ENCODE measurements at regions not wholly inside any gene's neighbourhood (a gene's known extent, or its start where the extent isn't known, plus 50 kb on each side); places are given as distances from the start of the nearest gene placed in this dataset.
A peak's percentile ranks its signal among the peaks of the same experiment; 100 is the strongest.

DNA sequence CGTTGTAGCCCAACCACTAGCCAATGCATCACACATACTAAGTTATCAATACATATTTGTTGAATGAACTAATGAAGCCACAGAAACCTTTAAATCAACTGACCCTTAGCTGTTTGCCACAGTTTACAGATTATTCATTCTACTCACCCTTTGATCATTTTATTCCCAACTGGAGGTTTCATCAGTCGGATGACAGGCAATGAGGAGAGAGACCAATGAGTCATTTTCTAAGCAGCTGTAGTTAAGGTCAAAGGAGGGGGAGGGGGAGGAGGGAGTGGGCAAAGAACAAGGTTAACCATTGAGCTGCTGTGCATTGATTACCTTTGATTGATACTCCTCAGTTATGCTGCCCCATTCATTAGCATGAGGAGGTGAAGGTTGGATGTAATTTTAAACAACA lies 469.5 kb downstream of the VRK1 start:
- peak; percentile 60 for DNase-seq (ENCODE audit: low spot score)

DNA sequence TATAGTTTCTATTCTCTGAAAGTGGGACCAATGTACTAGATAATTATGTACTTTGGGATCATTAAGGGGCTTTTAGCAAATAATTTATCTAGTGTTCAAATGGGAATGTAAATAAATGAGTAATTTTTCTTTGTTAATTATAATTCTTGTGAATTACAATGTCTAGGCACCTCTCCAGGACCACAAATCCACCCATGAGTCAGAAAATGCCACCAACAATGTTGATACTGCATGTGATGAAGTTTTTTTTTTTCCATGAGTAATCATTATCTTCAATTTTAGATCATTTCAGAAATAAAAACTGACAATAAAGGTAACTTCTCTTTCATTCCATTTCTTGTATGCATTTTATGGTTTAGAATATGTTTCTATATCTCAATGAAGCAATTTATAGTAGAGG lies 470.3 kb downstream of the VRK1 start:
- DNase-seq (ENCODE audit: low spot score) = no peak

DNA sequence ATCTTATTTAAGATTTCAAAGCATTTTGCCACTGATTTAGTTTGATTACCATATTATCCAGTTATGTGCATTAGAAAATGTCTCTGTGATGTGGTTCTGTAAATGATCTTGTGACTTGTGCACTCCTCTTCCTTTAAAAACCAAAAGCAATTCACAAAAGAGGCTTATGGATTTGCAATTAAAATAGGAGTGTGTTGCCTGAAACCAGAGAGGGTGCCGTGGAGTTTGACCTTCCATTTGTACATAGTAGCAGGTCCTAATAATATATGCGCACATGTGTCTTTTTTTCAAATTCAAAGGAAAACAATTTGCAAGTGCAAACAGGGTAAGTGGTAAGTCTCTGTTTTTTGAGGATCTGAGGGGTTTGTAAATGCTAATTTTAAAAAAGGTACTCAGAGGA lies 470.9 kb downstream of the VRK1 start:
- DNase-seq (ENCODE audit: low spot score) = no peak

- DNase-seq (ENCODE audit: low spot score) = no peak
Measured at GRCh38 chr14:97270308-97270707, 473.1 kb downstream of the VRK1 start.

GRCh38 chr14:97271451-97271960 lies 474.3 kb downstream of the VRK1 start:
- DNase-seq (ENCODE audit: low spot score) = no peak

DNA sequence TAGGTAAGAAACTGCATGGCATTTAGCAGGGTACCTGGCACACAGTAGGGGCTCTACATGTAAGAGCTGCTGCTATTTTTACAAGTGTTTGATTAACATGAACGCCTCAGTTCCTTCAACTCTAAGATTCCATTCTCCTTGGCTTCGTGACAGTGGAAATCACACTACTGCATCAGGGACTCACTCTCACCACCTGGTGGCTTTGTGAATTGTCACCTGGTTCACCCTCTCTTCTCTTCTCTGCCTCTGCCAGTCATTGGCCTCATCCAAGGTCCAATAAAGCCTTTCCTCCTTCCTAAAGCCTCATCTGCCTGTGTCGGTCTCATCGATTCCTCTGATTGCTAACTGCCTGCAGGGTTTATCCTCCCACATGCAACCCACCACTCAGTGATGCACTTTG lies 476.4 kb downstream of the VRK1 start:
- DNase-seq (ENCODE audit: low spot score) = no peak

GRCh38 chr14:97274626-97275025 lies 477.4 kb downstream of the VRK1 start:
- DNase-seq (ENCODE audit: low spot score) = no peak

DNA sequence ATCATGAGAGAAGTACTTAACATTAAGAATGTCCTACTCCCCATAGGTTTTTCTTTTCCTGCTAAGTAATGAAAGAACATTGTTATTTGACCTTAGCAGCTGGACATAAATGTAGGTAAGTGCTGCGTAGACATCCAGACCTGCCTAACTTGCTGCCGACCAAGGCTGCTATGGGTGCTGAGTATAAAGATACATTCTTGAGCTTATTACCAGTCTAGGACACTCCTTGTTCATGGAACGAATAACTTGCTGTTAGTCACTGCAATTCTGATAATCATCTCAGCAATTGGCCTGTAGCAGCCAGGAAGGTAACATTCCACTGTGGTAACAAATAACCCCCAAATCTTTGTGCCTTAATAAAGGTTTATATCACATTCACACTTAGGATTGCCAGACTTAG lies 478.1 kb downstream of the VRK1 start:
- no peak for DNase-seq (ENCODE audit: low spot score)

DNA sequence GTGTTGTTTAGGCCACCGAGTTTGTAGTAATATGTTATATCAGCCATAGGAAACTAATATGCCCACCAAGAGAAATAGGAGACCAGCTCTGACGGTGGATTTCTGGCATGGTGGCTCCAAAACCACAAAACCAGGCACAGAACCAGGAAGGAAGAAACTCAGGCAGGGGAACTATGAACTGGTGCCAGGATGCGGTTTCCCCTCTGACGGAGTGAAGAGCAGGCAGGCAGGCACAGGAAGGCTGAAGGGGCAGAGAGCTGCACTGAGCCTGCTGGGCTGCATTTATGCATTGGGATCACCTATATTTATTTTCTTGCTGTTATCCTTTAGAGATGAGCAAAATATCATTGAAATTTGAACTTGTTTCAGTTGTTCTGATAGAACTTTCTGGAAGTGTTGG lies 479.4 kb downstream of the VRK1 start:
- DNase-seq (ENCODE audit: low spot score) = peak; percentile 41

DNA sequence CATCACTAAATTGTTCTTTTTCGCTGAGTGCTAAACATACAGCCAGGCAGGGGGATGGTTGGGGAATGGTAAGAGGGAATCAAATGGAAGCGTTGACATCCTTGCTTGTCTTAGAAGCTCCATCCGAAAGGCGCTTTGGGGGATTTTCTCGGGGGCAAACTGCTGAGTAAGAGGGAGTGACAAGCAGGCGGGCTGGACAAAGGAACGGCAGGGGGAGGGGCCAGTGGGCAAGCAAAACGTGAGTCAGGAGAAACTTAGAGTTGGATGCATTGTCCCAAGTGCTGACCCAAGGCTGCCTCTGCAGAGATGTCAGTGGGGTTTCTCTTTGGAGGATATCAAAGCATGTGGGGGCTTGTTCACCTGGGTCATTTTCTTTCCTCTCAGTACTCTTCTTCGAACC lies 480.5 kb downstream of the VRK1 start:
- DNase-seq (ENCODE audit: low spot score) = no peak

- DNase-seq (ENCODE audit: low spot score) = no peak
Measured at GRCh38 chr14:97280526-97280925, 483.3 kb downstream of the VRK1 start.

DNA sequence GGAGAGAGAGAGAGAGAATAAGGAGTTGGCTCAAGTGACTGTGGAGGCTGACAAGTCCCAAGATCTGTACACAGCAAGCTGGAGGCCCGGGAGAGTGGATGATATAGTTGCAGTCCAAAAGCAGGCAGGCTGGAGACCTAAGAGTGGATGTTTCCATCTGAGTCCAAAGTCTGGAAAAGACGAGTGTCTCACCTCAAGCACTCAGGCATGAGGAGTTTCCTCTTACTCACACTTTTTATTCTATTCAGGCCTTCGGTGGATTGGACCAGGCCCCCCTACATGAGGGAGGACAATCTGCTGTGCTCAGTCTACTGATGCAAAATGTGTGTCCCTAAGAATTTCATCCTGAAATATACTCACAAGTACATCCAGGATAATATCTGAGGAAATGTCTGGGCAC lies 484.6 kb downstream of the VRK1 start:
- DNase-seq (ENCODE audit: low spot score) = no peak

DNA sequence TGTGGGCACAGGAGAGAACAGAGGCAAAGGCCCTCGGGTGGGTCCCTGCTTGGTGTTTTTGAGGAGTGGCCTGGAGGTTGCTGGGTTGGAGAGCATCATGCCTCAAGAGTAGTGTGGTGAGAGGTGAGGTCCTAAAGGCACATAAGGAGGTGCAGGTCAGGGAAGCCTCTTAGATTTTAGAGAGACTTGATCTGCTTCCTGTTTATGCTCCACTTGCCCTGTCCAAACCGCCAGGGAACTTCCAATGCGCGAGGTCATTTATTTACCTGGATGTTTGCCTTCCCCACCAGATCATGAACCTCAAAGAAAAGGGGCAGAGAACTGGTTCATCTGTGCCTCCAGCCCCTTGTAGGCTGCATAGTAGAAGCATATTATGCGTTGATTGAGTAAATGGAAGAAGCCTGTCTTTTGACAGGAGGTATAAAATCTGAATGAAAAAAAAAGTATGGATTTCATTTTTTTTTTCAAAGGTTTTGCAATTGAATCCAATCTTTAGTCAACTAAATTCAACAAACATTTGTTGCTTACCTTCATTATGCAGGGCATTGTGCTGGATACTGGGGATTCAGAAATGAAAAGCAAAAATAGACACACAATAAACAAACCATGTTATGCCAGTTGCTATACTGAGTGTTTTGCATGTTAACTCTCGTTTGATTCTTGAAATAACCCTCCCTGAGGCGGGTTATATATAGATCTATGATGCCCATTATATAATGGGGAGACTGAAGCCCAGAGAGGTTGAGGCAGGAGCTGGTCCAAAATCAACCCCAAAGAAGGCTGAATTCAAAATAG lies 485.2 kb downstream of the VRK1 start:
- no peak for DNase-seq (ENCODE audit: low spot score)

DNA sequence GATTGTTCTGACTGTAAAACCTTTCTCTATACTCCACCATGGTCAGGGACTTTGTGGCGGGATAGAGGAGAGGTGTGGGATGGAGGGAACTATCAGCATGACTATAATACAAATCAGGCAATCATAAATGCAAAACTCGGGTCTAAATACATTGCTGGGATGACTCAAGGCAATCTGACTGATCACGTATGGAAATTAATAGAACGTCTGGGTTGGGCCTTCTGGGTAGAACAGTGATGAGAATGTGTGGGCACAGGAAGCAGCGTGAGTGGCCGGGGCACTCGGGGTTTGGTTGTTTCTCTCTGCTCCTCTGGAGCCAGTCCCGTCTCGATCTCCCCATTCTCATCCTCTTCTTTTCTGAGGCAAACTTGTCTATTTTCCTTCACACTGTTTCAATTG lies 485.8 kb downstream of the VRK1 start:
- no peak for DNase-seq (ENCODE audit: low spot score)

DNA sequence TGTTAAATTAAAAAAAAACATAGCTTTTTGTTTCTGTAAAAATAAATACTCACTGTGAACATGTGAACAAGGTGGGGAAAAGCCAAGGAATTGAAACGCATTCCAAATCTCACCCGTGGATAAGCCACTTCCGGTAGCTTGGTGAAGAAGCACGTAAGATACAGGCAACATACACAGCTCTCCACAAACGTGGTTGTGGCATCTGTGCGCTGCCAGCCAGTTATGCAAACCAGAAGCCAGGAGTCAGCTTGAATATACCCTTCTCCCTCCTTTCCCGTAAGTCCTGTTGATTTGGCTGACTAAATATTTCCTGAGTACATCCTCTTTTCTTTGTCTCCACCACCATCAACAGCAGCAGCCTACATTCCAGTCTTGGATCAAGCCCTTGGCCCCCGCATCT lies 486.2 kb downstream of the VRK1 start:
- peak; percentile 64 for DNase-seq (ENCODE audit: low spot score)

- no peak for DNase-seq (ENCODE audit: low spot score)
Measured at GRCh38 chr14:97283841-97284240, 486.7 kb downstream of the VRK1 start.

- DNase-seq (ENCODE audit: low spot score) = no peak
Measured at GRCh38 chr14:97287956-97288355, 490.8 kb downstream of the VRK1 start.

DNA sequence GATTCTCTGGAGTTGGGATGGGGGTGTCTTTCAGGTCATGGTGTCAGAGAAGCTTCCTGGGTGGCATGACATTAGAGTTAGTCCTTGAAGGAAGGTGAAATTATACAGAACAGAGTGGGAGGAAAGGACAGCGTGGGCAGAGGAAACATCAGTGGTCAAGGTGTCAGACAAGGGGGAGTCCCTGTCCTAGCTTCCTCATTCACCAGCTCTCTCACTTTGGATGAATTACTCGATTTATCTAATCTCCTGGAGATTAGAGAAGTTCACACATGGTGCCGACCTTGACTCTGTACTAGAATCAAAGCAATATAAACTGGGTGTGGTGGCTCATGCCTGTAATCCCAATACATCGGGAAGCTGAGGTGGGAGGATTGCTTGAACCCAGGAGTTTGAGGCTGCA lies 492.9 kb downstream of the VRK1 start:
- DNase-seq (ENCODE audit: low spot score) = no peak

GRCh38 chr14:97290977-97291376 lies 493.8 kb downstream of the VRK1 start:
- DNase-seq (ENCODE audit: low spot score) = peak; percentile 28

DNA sequence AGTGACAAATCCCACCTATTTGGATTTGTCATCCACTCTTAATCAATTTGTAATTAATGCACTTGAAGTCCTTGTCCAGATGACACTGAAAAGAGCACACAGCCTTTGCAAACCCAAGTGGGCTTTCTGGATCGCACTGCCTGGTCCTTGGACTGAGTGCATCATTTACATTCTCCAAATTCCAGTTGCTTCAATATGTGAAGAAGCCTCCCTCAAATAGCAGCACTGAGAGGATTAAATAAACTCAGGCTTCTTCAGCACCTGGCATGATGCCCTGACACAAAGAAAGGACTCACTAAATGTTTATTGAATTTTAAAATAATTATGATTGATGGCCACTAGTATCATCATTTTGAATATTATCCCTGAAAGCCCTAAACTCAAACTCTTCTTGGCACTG lies 496.5 kb downstream of the VRK1 start:
- DNase-seq (ENCODE audit: low spot score) = no peak

- no peak for DNase-seq (ENCODE audit: low spot score)
Measured at GRCh38 chr14:97295108-97295710, 498.0 kb downstream of the VRK1 start.

DNA sequence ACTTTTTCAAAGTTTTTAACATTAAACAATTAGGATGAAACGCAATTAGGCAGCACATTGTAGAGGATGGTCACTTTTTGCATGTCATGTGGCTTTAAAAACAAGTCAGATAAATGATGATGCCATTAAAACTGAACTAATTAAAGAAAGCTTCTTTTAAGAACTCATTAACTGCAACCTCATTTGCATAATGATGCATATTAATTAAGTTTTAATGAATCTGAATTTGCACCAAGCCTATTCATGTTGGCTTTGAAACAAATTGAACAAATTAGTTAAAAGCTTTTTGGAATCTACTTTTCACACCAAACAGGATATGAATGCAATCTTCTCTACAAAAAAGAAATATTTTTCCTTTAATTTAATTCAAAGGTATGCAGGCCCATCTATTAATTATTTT lies 499.0 kb downstream of the VRK1 start:
- no peak for DNase-seq (ENCODE audit: low spot score)

- DNase-seq (ENCODE audit: low spot score) = no peak
Measured at GRCh38 chr14:97297100-97297499, 499.9 kb downstream of the VRK1 start.

DNA sequence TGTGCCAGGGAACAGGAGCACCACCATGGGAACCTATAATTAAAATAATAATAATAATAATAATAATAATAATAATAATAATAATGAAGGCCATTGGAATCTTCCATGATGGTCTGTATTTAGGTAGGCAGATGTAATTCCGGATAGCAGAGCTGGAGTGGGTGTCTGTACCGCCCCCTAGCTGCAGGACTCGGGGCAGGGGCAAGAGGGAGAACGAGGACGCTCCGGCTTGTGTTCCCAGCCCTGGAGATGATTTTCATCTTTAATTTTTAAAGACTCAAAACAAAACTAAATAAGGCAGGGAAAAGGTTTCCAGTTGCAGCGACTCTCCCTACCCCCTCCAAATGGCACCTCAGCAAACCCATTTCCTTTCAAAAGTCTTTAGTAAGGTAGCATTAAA lies 501.1 kb downstream of the VRK1 start:
- no peak for DNase-seq (ENCODE audit: low spot score)
